Neural cell (in vitro differentiated cells): ENCODE measurements at regions not wholly inside any gene's neighbourhood (a gene's known extent, or its start where the extent isn't known, plus 50 kb on each side); places are given as distances from the start of the nearest gene placed in this dataset.
A peak's percentile ranks its signal among the peaks of the same experiment; 100 is the strongest.

ENCODE experiments used
- H2AFZ ChIP-seq: fragments of 200-600, 300-800 bp; sonication (generic), shearing (Covaris generic); 2 replicates; pipeline ENCODE4 v1.6.0; 2014; ENCODE audit warnings: low read depth, mild to moderate bottlenecking, antibody characterized with exemption, low read length, moderate library complexity
- H3F3A ChIP-seq: fragments of 200-600 bp; shearing (Covaris generic); 2 replicates; pipeline ENCODE4 v1.6.1; 2016; ENCODE audit warnings: mild to moderate bottlenecking, moderate library complexity, mixed read lengths, antibody characterized with exemption, low read length; ENCODE audit not compliant: insufficient read depth, poor library complexity, severe bottlenecking
- H3K27ac ChIP-seq: fragments of 200-600, 300-800 bp; sonication (generic), shearing (Covaris generic); 2 replicates; pipeline ENCODE4 v1.5.1; 2014; ENCODE audit warnings: mild to moderate bottlenecking, low read length, moderate library complexity
- H3K27me3 ChIP-seq: fragments of 300-800, 200-600 bp; sonication (generic), shearing (Covaris generic); 2 replicates; pipeline ENCODE4 v1.6.0; 2014; ENCODE audit warnings: mild to moderate bottlenecking, low read depth, low read length, moderate library complexity; ENCODE audit not compliant: insufficient read depth
- H3K36me3 ChIP-seq: fragments of 300-800, 200-600 bp; sonication (generic), shearing (Covaris generic); 2 replicates; pipeline ENCODE4 v1.5.1; 2014; ENCODE audit warnings: mild to moderate bottlenecking, antibody characterized with exemption, low read length, moderate library complexity; ENCODE audit not compliant: insufficient read depth
- H3K4me2 ChIP-seq: fragments of 300-800, 200-600 bp; sonication (generic), shearing (Covaris generic); 2 replicates; pipeline ENCODE4 v1.6.0; 2014; ENCODE audit warnings: mild to moderate bottlenecking, low read length
- H3K4me3 ChIP-seq: fragments of 300-800, 200-600 bp; sonication (generic), shearing (Covaris generic); 2 replicates; pipeline ENCODE4 v1.5.1; 2014; ENCODE audit warnings: mild to moderate bottlenecking, low read length, moderate library complexity
- H3K79me2 ChIP-seq: fragments of 200-600 bp; shearing (Covaris generic); replicated peaks from 2 replicates; pipeline ENCODE4 v1.6.0; 2014; ENCODE audit warnings: mild to moderate bottlenecking, low read length, moderate library complexity; ENCODE audit not compliant: insufficient read depth
- H3K9ac ChIP-seq: fragments of 300-800, 200-600 bp; sonication (generic), shearing (Covaris generic); 2 replicates; pipeline ENCODE4 v1.6.1; 2016; ENCODE audit warnings: mild to moderate bottlenecking, low read length, mixed read lengths
- H3K9me2 ChIP-seq: fragments of 200-600 bp; shearing (Covaris generic); 2 replicates; pipeline ENCODE4 v1.6.1; 2016; ENCODE audit warnings: mild to moderate bottlenecking, low read length, mixed read lengths; ENCODE audit not compliant: insufficient read depth
- H3K9me3 ChIP-seq: fragments of 200-600, 300-800 bp; sonication (generic), shearing (Covaris generic); 2 replicates; pipeline ENCODE4 v1.6.1; 2016; ENCODE audit warnings: mild to moderate bottlenecking, mixed run types, low read length, moderate library complexity, mixed read lengths
- H4K20me1 ChIP-seq: fragments of 200-600 bp; shearing (Covaris generic); 2 replicates; pipeline ENCODE4 v1.6.1; 2016; ENCODE audit warnings: mild to moderate bottlenecking, mixed run types; ENCODE audit not compliant: insufficient read depth
- EP300 ChIP-seq: fragments of 450-650 bp; conservative IDR thresholded peaks from 2 replicates; pipeline ENCODE4 v1.6.1; 2014; ENCODE audit warnings: antibody characterized with exemption, mild to moderate bottlenecking, moderate library complexity; ENCODE audit not compliant: poor library complexity, severe bottlenecking
- EZH2 ChIP-seq: fragments of 200-600, 300-800 bp; shearing (Covaris generic), sonication (generic); IDR thresholded peaks from 2 replicates; pipeline ENCODE4 v1.6.1; 2014; ENCODE audit warnings: antibody characterized with exemption, low read length, borderline replicate concordance, mild to moderate bottlenecking; ENCODE audit not compliant: insufficient read depth, poor library complexity, severe bottlenecking
- MXI1 ChIP-seq: fragments of 450-650 bp; conservative IDR thresholded peaks from 2 replicates; pipeline ENCODE4 v1.6.1; 2014; ENCODE audit warnings: antibody characterized with exemption, mild to moderate bottlenecking; ENCODE audit not compliant: poor library complexity, severe bottlenecking
- POLR2AphosphoS5 ChIP-seq: IDR thresholded peaks from 2 replicates; pipeline ENCODE4 v1.6.1; 2012
- RAD21 ChIP-seq: fragments of 450-650 bp; conservative IDR thresholded peaks from 2 replicates; pipeline ENCODE4 v1.6.1; 2014; ENCODE audit warnings: antibody characterized with exemption, mild to moderate bottlenecking, moderate library complexity
- SMC3 ChIP-seq: fragments of 450-650 bp; conservative IDR thresholded peaks from 2 replicates; pipeline ENCODE4 v1.6.1; 2014; ENCODE audit warnings: antibody characterized with exemption, mild to moderate bottlenecking, moderate library complexity; ENCODE audit not compliant: poor library complexity
- TAF1 ChIP-seq: IDR thresholded peaks from 2 replicates; pipeline ENCODE4 v1.6.1; 2012; ENCODE audit warnings: low read depth
- TF ChIP-seq, protein P1 (sequence below): fragments of 450-650 bp; IDR thresholded peaks from 2 replicates; pipeline ENCODE4 v1.5.1; 2014; ENCODE audit warnings: antibody characterized with exemption, mild to moderate bottlenecking, moderate library complexity; ENCODE audit not compliant: poor library complexity, severe bottlenecking
- TF ChIP-seq, protein P2 (sequence below): IDR thresholded peaks from 2 replicates; pipeline ENCODE4 v1.6.1; 2012; ENCODE audit warnings: borderline replicate concordance

DNA sequence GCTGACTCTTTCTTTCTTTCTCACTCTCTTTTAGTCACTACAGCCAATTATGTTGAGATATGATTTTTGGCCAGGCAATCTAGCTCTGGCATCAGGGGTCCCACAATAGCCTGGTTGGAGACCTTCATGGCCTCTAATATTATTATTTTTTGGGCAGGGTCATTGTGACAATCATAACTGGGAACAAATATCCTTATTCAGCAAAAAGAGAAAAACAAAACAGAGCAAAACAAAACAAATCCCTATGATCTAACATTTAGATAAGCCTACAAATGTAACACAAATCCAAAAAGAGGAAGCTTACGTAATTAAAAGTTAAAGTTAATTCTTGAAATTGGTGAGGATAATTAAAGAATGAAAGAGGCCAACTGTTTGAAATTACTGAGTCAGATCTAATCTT lies 640.0 kb downstream of the TUSC7 start:
- Histone ChIP-seq H3K27me3 (no peaks in the 10 kb centered on the region), H3K9me3 (no peaks in the 10 kb centered on the region), H3K9ac (no peak overlapping the region), H3K4me3 (no peak overlapping the region), H3K36me3 (no peaks in the 10 kb centered on the region), H4K20me1 (no peaks in the 10 kb centered on the region), H3K4me2 (no peak overlapping the region), H3K9me2 (no peaks in the 10 kb centered on the region), H3K79me2 (no peaks in the 10 kb centered on the region), H2AFZ (no peak overlapping the region), H3K27ac (peak overlapping the region; percentile 10), H3F3A (peaks cover 4% of the 10 kb centered on the region)
- no peak for TF ChIP-seq SMC3
- TF ChIP-seq, protein P1, sequence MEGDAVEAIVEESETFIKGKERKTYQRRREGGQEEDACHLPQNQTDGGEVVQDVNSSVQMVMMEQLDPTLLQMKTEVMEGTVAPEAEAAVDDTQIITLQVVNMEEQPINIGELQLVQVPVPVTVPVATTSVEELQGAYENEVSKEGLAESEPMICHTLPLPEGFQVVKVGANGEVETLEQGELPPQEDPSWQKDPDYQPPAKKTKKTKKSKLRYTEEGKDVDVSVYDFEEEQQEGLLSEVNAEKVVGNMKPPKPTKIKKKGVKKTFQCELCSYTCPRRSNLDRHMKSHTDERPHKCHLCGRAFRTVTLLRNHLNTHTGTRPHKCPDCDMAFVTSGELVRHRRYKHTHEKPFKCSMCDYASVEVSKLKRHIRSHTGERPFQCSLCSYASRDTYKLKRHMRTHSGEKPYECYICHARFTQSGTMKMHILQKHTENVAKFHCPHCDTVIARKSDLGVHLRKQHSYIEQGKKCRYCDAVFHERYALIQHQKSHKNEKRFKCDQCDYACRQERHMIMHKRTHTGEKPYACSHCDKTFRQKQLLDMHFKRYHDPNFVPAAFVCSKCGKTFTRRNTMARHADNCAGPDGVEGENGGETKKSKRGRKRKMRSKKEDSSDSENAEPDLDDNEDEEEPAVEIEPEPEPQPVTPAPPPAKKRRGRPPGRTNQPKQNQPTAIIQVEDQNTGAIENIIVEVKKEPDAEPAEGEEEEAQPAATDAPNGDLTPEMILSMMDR = no peak
- TF ChIP-seq EP300 = no peak
- TF ChIP-seq RAD21 = no peak
- TF ChIP-seq, protein P2, sequence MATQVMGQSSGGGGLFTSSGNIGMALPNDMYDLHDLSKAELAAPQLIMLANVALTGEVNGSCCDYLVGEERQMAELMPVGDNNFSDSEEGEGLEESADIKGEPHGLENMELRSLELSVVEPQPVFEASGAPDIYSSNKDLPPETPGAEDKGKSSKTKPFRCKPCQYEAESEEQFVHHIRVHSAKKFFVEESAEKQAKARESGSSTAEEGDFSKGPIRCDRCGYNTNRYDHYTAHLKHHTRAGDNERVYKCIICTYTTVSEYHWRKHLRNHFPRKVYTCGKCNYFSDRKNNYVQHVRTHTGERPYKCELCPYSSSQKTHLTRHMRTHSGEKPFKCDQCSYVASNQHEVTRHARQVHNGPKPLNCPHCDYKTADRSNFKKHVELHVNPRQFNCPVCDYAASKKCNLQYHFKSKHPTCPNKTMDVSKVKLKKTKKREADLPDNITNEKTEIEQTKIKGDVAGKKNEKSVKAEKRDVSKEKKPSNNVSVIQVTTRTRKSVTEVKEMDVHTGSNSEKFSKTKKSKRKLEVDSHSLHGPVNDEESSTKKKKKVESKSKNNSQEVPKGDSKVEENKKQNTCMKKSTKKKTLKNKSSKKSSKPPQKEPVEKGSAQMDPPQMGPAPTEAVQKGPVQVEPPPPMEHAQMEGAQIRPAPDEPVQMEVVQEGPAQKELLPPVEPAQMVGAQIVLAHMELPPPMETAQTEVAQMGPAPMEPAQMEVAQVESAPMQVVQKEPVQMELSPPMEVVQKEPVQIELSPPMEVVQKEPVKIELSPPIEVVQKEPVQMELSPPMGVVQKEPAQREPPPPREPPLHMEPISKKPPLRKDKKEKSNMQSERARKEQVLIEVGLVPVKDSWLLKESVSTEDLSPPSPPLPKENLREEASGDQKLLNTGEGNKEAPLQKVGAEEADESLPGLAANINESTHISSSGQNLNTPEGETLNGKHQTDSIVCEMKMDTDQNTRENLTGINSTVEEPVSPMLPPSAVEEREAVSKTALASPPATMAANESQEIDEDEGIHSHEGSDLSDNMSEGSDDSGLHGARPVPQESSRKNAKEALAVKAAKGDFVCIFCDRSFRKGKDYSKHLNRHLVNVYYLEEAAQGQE = no peak
- TF ChIP-seq MXI1 = no peak
- TF ChIP-seq TAF1 = no peak
- TF ChIP-seq POLR2AphosphoS5 = no peak
- TF ChIP-seq EZH2 = no peak

DNA sequence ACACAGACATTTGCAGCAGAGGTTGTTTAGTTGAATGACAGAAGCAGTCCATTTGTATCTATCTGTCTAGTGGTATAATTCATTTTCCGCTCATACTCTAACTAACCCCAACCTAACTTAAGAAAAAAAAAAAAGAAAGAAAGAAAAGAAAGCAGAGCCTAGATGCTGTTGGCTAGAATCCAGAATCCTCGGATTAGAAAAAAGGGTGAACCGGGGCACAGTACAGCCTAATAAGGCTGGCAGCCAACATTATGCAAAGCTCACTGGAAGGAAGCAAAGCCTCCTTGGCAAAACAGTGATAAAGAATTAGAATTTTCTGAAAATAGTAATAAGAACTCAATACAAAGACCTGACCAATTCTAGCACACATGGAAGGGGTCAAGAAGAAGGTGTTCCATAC lies 640.8 kb downstream of the TUSC7 start:
- no peaks in the 10 kb centered on the region for H3K79me2 ChIP-seq
- no peaks in the 10 kb centered on the region for H3K9me3 ChIP-seq
- no peaks in the 10 kb centered on the region for H4K20me1 ChIP-seq
- H3K27me3 ChIP-seq = no peaks in the 10 kb centered on the region
- peaks cover 4% of the 10 kb centered on the region for H3F3A ChIP-seq
- H3K36me3 ChIP-seq = no peaks in the 10 kb centered on the region
- no peaks in the 10 kb centered on the region for H3K9me2 ChIP-seq
- TF ChIP-seq, protein P2 = no peak
- TF ChIP-seq POLR2AphosphoS5 (no peak), EP300 (no peak), TAF1 (no peak), RAD21 (no peak), MXI1 (no peak), EZH2 (no peak), SMC3 (no peak)
- TF ChIP-seq, protein P1 = no peak
- no peak overlapping the region for H3K4me2 ChIP-seq
- no peak overlapping the region for H3K4me3 ChIP-seq
- no peak overlapping the region for H3K9ac ChIP-seq
- H3K27ac ChIP-seq = no peak overlapping the region
- no peak overlapping the region for H2AFZ ChIP-seq
